Stomach smooth muscle (tissue), 2 donors: ENCODE measurements at regions not wholly inside any gene's neighbourhood (a gene's known extent, or its start where the extent isn't known, plus 50 kb on each side); places are given as distances from the start of the nearest gene placed in this dataset.

Experiments used
- H3K27ac ChIP-seq: one replicate; pipeline ENCODE4 v1.7.0; 2013; ENCODE audit warnings: mild to moderate bottlenecking, low read length, inconsistent platforms
- H3K27me3 ChIP-seq, 2 donors: one replicate each; pipeline ENCODE4 v1.7.0; 2013; ENCODE audit warnings: low read length in 2 of 2; ENCODE audit not compliant: insufficient read depth in 2 of 2, control insufficient read depth in 1 of 2
- H3K36me3 ChIP-seq, 2 donors: one replicate each; pipeline ENCODE4 v1.7.0; 2013; ENCODE audit warnings: low read length in 2 of 2; ENCODE audit not compliant: control insufficient read depth in 2 of 2, insufficient read depth in 2 of 2
- H3K4me1 ChIP-seq: one replicate; pipeline ENCODE4 v1.7.0; 2013; ENCODE audit warnings: low read length; ENCODE audit not compliant: control insufficient read depth, insufficient read depth
- H3K4me3 ChIP-seq, 2 donors: one replicate each; pipeline ENCODE4 v1.7.0; 2013; ENCODE audit warnings: low read length in 2 of 2
- H3K9ac ChIP-seq, 2 donors: one replicate each; pipeline ENCODE4 v1.7.0; 2013; ENCODE audit warnings: low read length in 2 of 2, mild to moderate bottlenecking in 1 of 2
- H3K9me3 ChIP-seq, 2 donors: one replicate each; pipeline ENCODE4 v1.7.0; 2013; ENCODE audit warnings: low read length in 2 of 2; ENCODE audit not compliant: control insufficient read depth in 2 of 2
- donor health status: healthy.
- donor health status: Pancreatic carcinoma.

DNA sequence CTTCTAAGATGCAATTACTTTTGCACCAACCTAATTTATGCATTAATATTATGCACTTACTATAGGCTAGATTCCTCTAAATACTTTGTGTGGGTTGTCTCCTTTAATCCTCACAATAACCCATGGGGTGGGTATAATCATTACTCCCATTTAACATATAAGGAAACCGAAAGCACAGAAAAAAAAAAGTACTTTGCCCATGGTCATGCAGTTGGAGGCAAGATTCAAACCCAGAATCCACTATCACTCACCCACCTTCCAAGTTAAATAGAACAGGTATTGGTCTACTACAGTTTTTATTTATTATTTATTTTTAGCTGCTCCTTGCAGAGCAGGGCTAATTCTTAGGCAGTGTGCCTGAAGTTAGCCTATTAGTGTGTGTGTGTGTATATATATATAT is 76.6 kb upstream of the FZD7 start:
- Histone ChIP-seq H3K36me3 (no peaks in the 10 kb centered on the region), H3K27me3 (no peaks in the 10 kb centered on the region), H3K9me3 (no peaks in the 10 kb centered on the region), H3K27ac (no peak overlapping the region), H3K9ac (no peak overlapping the region), H3K4me1 (peaks cover 9% of the 10 kb centered on the region), H3K4me3 (no peak overlapping the region)

DNA sequence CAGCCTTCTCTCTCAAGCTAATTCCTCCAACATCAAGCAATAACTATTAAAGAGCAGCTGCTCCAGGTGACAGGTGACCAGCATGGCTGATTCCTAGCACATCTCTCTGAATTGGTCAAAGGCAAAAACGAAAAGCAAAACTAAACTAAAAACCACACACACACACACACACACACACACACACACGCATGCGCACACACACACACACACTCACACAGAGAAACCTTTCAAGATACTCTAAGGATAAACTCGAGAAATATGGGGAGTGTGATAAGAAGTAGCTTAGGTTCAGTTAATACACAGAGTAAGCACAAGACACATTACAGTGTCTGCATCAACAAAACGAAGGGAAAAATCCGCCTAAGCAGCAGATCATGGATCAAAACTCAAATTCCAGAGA is 74.5 kb upstream of the FZD7 start:
- peaks cover 9% of the 10 kb centered on the region for H3K4me1 ChIP-seq
- H3K36me3 ChIP-seq = no peaks in the 10 kb centered on the region
- no peaks in the 10 kb centered on the region for H3K9me3 ChIP-seq
- H3K27ac ChIP-seq = no peak overlapping the region
- H3K27me3 ChIP-seq = no peaks in the 10 kb centered on the region
- no peak overlapping the region for H3K9ac ChIP-seq
- H3K4me3 ChIP-seq = no peak overlapping the region

DNA sequence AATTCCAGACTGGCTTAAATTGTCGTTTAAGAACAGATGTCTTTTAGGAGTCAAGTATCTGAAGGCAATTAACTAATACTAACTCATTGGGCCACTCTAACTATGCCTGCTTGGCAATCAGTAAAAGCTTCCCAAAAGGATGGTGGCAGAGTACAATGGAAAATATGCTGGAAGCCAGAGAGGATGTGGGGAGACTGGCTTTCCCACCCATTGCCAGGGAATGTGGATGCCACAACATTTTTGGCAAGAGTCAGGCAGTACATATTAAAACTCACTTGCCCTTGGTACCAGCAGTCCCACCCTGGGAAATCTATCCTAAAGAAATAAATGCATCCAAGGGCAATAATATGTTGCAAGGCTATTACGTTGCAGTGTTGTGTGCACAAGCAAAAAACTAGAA is 74.0 kb upstream of the FZD7 start:
- no peak overlapping the region for H3K9ac ChIP-seq
- H3K4me3 ChIP-seq = no peak overlapping the region
- no peak overlapping the region for H3K27ac ChIP-seq
- H3K9me3 ChIP-seq = no peaks in the 10 kb centered on the region
- no peaks in the 10 kb centered on the region for H3K27me3 ChIP-seq
- peaks cover 9% of the 10 kb centered on the region for H3K4me1 ChIP-seq
- no peaks in the 10 kb centered on the region for H3K36me3 ChIP-seq

DNA sequence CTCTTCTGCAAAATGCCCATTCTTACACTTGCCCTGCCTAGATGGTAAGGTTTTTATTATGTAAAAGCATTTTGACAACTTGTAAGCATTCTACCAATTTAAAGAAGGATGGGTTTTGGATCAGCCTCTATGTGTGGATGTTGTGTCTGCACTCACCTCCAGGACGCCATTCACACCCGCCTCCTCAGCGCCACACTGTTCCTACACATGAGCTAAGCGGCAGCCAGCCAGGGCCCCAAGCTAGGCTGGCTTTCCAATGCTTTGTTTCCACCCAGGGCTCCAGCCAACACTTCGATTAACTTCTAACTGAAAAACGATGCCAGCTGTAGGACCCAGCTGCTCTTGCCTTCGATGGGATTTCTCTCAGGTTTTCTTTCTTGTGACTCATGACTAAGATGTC is 73.3 kb upstream of the FZD7 start:
- no peak overlapping the region for H3K9ac ChIP-seq
- no peak overlapping the region for H3K4me3 ChIP-seq
- no peaks in the 10 kb centered on the region for H3K27me3 ChIP-seq
- peaks cover 9% of the 10 kb centered on the region for H3K4me1 ChIP-seq
- H3K36me3 ChIP-seq = no peaks in the 10 kb centered on the region
- H3K27ac ChIP-seq = no peak overlapping the region
- H3K9me3 ChIP-seq = no peaks in the 10 kb centered on the region

DNA sequence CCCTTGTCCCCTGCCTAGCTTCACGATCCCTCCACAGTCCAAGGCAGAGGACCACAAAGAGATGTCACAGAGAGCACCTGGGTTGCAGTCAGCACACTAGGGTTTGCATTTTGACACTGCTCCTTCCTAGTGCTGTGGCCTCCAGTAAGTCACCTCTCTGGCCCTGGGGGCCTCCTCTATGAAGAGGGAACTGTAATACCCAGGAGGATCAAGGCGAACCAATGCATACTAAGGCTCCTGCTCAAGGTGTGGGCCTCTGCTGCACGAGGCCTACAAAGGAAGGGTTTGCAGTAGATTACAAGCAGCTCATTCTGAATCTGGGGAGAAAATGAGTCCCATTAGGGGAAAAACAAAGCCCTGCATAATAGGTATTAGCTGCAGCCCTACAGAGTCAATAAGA is 72.3 kb upstream of the FZD7 start:
- Histone ChIP-seq H3K9me3 (no peaks in the 10 kb centered on the region), H3K27me3 (no peaks in the 10 kb centered on the region), H3K9ac (no peak overlapping the region), H3K4me1 (peaks cover under 1% of the 10 kb centered on the region), H3K27ac (no peak overlapping the region), H3K4me3 (no peak overlapping the region), H3K36me3 (no peaks in the 10 kb centered on the region)

DNA sequence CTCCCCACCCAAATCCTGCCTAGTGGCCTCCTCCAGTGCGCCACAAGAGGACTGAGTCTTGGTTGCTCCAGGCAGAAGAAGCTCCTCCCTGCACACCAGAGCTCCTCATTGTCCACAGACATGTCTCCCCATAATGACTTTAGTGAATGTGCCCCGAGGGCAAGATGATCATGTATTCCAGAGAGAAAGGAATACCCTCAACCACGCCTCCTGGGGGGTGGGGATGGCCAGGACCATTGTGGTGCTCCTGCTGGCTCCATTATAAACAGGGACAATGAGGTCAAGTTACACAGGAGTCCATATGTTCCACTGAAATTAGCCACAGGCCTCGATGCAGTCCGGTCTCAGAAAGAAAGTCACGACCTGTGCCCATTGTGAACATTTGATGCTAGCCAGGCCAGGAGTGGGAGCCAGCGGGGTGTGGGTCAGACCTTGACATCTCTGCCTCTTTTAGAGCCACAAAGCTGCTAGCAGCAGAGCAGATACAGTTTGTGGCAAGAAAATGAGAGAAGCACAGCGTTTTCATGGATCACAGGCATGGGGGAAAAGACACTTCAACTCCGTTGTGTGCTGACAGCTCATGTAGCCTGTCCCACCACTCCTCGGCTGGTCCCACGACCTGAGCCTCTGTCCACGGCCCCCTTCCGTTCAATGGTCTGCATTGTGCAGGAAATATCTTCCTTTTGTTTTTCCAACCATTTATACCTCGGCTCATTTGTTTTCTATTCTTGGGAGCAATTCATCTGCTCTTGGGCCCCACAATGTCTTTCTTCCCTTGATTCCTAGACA is 70.7 kb upstream of the FZD7 start:
- Histone ChIP-seq H3K9ac (no peak overlapping the region), H3K9me3 (no peaks in the 10 kb centered on the region), H3K36me3 (no peaks in the 10 kb centered on the region), H3K4me3 (no peak overlapping the region), H3K27me3 (no peaks in the 10 kb centered on the region), H3K27ac (no peak overlapping the region), H3K4me1 (no peaks in the 10 kb centered on the region)

DNA sequence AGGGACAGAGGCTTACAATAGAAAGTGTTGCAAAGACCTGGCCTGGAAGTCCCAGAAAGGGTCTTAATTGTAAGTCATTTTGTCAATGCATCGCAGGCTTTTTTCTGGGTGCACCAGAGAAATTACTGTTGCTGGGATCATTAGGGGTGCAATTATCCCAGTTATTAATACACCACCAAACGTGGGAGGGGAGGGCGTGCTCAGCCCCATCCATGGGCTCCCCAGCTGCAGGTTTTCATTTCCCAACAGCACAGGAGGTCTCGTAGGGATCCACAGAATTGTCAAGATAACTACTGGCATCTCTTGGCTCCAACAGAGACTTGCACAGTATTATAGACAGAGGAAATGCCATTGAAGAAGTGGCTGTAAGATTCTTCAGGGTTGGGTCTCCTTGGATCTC is 69.6 kb upstream of the FZD7 start:
- H3K9ac ChIP-seq = no peak overlapping the region
- H3K27me3 ChIP-seq = no peaks in the 10 kb centered on the region
- no peaks in the 10 kb centered on the region for H3K4me1 ChIP-seq
- H3K4me3 ChIP-seq = no peak overlapping the region
- H3K9me3 ChIP-seq = no peaks in the 10 kb centered on the region
- H3K27ac ChIP-seq = no peak overlapping the region
- H3K36me3 ChIP-seq = no peaks in the 10 kb centered on the region

DNA sequence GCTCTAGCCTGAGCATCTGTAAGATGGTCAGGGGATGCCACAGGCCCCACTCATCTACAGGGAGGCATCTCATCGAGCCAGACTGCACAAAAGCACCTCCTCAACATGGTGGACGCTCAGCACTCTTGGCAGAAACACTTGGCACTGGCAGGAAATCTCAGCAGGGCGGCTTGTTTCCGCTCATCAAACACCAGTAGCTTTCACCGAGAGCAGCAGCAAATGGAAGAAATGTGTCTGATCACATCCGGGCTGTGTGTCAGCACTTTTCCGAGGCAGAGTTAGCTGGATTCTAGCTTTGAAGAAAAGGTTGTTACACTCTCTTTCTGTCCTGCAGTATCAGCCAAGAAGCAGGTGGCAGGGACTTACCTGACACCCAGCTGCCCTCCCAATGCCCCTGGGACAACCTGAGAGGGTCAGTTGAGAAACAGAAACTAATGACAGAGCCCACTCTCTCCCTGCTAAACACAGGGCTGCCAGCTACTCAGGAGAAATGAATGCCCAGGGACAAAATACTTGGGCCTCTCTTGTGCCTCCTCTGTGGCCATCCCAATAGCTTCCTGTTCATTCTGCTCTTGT is 68.9 kb upstream of the FZD7 start:
- no peak overlapping the region for H3K9ac ChIP-seq
- H3K27me3 ChIP-seq = no peaks in the 10 kb centered on the region
- H3K36me3 ChIP-seq = no peaks in the 10 kb centered on the region
- no peak overlapping the region for H3K27ac ChIP-seq
- no peaks in the 10 kb centered on the region for H3K4me1 ChIP-seq
- no peaks in the 10 kb centered on the region for H3K9me3 ChIP-seq
- H3K4me3 ChIP-seq = no peak overlapping the region

DNA sequence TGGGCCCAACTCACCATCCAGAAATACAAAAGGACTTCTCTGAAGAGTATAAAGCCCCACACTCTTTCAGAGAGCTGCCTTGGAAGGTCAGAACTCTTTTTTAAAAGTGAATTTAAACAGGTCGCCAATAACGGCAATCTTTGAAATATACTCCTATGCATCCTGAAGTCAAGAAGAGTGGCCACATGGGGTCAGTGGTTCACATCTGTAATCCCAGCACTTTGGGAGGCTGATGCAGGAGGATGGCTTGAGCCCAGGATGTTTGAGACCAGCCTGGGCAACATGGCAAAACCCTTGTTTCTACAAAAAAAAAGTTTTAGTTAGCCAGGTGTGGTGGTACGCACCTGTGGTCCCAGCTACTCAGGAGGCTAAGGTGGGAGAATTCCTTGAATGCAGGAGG is 68.1 kb upstream of the FZD7 start:
- H3K36me3 ChIP-seq = no peaks in the 10 kb centered on the region
- no peak overlapping the region for H3K9ac ChIP-seq
- no peaks in the 10 kb centered on the region for H3K27me3 ChIP-seq
- H3K9me3 ChIP-seq = no peaks in the 10 kb centered on the region
- no peaks in the 10 kb centered on the region for H3K4me1 ChIP-seq
- H3K27ac ChIP-seq = no peak overlapping the region
- no peak overlapping the region for H3K4me3 ChIP-seq

DNA sequence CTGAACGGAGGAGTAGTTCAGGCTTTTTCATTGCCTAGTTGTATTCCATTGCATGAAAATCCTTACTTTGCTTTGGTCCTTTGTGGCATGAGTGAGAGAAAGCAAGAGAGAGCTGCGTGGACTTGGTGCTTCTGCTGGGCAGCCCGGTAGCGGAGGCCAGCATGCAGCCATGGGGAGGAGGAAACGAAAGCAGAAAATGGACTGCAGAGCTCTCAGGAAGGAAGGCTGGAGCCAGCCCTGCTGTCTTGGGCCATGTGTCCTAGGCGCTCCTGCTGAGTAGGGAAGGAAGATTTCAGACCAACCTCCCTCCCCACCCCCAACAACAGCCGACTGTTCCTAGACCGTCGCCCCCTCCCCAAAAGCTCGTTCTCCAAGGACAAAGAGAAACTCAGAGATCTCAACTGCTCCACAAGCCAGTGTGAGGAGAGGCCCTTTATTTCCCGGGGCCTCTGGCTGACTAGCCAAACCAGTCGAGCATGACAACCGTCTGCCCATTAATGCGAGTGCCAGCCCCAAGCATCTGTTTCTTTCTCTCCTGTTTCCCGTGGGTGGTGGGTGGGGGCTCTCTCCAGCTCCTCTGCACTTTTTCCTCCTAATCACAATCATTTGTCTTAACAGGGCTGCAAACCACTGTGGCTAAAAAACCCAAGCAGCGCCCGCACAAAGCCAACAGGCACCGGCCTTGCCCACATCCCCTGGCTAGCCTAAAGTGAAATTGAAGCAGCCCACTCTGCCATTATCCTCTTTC is 66.8 kb upstream of the FZD7 start:
- no peaks in the 10 kb centered on the region for H3K9me3 ChIP-seq
- H3K4me3 ChIP-seq = no peak overlapping the region
- H3K27me3 ChIP-seq = no peaks in the 10 kb centered on the region
- no peaks in the 10 kb centered on the region for H3K36me3 ChIP-seq
- no peak overlapping the region for H3K27ac ChIP-seq
- H3K9ac ChIP-seq = no peak overlapping the region
- peaks cover 7% of the 10 kb centered on the region for H3K4me1 ChIP-seq

DNA sequence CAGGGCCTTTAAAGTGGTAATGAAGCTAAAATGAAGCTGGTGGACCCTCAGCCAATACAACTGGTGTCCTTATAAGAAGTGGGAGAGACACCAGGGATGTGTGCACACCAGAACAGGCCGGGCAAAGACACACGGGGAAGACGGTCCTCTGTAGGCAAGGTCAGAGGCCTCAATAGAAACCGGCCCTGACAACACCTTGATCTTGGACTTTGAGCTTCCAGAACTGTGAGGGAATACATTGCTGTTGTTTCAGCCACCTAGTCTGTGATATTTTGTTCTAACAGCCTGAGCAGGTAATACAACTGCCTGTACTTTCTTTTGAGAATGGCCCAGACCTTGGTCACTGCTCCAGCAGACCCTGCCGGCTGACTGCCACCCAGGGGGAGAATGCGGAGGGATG is 65.6 kb upstream of the FZD7 start:
- Histone ChIP-seq H3K36me3 (no peaks in the 10 kb centered on the region), H3K27me3 (no peaks in the 10 kb centered on the region), H3K4me3 (no peak overlapping the region), H3K9me3 (no peaks in the 10 kb centered on the region), H3K4me1 (peaks cover 15% of the 10 kb centered on the region), H3K9ac (no peak overlapping the region), H3K27ac (no peak overlapping the region)
